22Rv1 (cell line): ENCODE measurements at regions not wholly inside any gene's neighbourhood (a gene's known extent, or its start where the extent isn't known, plus 50 kb on each side); places are given as distances from the start of the nearest gene placed in this dataset.

Source experiments
- CTCF ChIP-seq: fragments of 450-650 bp; IDR thresholded peaks from 2 replicates; pipeline ENCODE4 v1.5.1; 2017; ENCODE audit warnings: mild to moderate bottlenecking
- ZFX ChIP-seq: fragments of 450-650 bp; IDR thresholded peaks from 2 replicates; pipeline ENCODE4 v1.6.1; 2017; ENCODE audit warnings: antibody characterized with exemption, borderline replicate concordance

- TF ChIP-seq CTCF (no peak), ZFX (no peak)
Measured at GRCh38 chr5:84642795-84643194, 258.1 kb upstream of the EDIL3 start.
